SK-N-SH (cell line): ENCODE measurements at regions not wholly inside any gene's neighbourhood (a gene's known extent, or its start where the extent isn't known, plus 50 kb on each side); places are given as distances from the start of the nearest gene placed in this dataset.

Source experiments
- CTCF ChIA-PET: fragments of 300-600, 350-600 bp; formaldehyde crosslinking; extraction: SDS; loops from one replicate; lab custom pipeline; 2021; lab: Yijun Ruan, JAX
- POLR2A ChIA-PET: fragments of 350-600 bp; sonication (Branson Sonifier 250); formaldehyde crosslinking; extraction: SDS; loops from one replicate; lab custom pipeline; 2020; ENCODE audit warnings: antibody characterized with exemption, inconsistent platforms; lab: Yijun Ruan, JAX
- DNase-seq: peaks from one replicate; pipeline ENCODE4 v3.0.0; 2012
- H2AFZ ChIP-seq: fragments of 200-600 bp; sonication (generic); 2 replicates; pipeline ENCODE4 v1.8.1; 2016; ENCODE audit warnings: antibody characterized with exemption, mild to moderate bottlenecking, low read depth
- H3F3A ChIP-seq: fragments of 200-600 bp; sonication (generic); replicated peaks from 2 replicates; pipeline ENCODE3; 2016; ENCODE audit warnings: antibody characterized with exemption, mild to moderate bottlenecking; ENCODE audit not compliant: insufficient read depth
- H3K27ac ChIP-seq, 2 experiments: fragments of 200-500 bp in 1 of 2; fragments of 200-600 bp in 1 of 2; sonication (Bioruptor generic) in 1 of 2; sonication (generic), shearing (Covaris generic) in 1 of 2; 2 replicates each; pipeline versions ENCODE4 v1.5.1 to v1.6.1; 2014 to 2016; ENCODE audit warnings: low read depth in 2 of 2, inconsistent platforms in 1 of 2, low read length in 1 of 2, mild to moderate bottlenecking in 1 of 2, mixed read lengths in 1 of 2
- H3K27me3 ChIP-seq: fragments of 200-600 bp; sonication (generic), shearing (Covaris generic); 2 replicates; pipeline ENCODE4 v1.6.1; 2016; ENCODE audit warnings: mixed run types; ENCODE audit not compliant: insufficient read depth
- H3K36me3 ChIP-seq, 2 experiments: fragments of 200-500 bp in 1 of 2; fragments of 200-600 bp in 1 of 2; sonication (Bioruptor generic) in 1 of 2; sonication (generic) in 1 of 2; replicated peaks in 1 of 2; 2 replicates each; pipeline versions ENCODE3 to v1.5.1; 2014 to 2016; ENCODE audit warnings: low read length in 1 of 2, mild to moderate bottlenecking in 1 of 2; ENCODE audit not compliant: insufficient read depth in 2 of 2, control insufficient read depth in 1 of 2
- H3K4me1 ChIP-seq, 2 experiments: fragments of 200-500 bp in 1 of 2; fragments of 200-600 bp in 1 of 2; sonication (Bioruptor generic) in 1 of 2; sonication (generic), shearing (Covaris generic) in 1 of 2; 2 replicates each; pipeline versions ENCODE4 v1.5.1 to v1.6.1; 2014 to 2016; ENCODE audit warnings: low read depth in 1 of 2, low read length in 1 of 2, mixed run types in 1 of 2; ENCODE audit not compliant: insufficient read depth in 2 of 2, control insufficient read depth in 1 of 2
- H3K4me2 ChIP-seq: fragments of 200-600 bp; sonication (generic), shearing (Covaris generic); 2 replicates; pipeline ENCODE4 v1.6.1; 2017; ENCODE audit warnings: mixed run types
- H3K4me3 ChIP-seq, 2 experiments: fragments of 200-500 bp in 1 of 2; fragments of 200-600 bp in 1 of 2; sonication (Bioruptor generic) in 1 of 2; sonication (generic), shearing (Covaris generic) in 1 of 2; 2 replicates each; pipeline versions ENCODE4 v1.5.1 to v1.8.1; 2014 to 2016; ENCODE audit warnings: low read depth in 2 of 2, inconsistent platforms in 1 of 2, low read length in 1 of 2, mild to moderate bottlenecking in 1 of 2, mixed read lengths in 1 of 2, moderate library complexity in 1 of 2
- H3K79me2 ChIP-seq: fragments of 200-600 bp; sonication (generic); 2 replicates; pipeline ENCODE4 v1.8.1; 2017; ENCODE audit warnings: mild to moderate bottlenecking; ENCODE audit not compliant: insufficient read depth
- H3K9ac ChIP-seq: fragments of 200-600 bp; sonication (generic); 2 replicates; pipeline ENCODE4 v1.6.1; 2017; ENCODE audit warnings: mixed run types
- H3K9me2 ChIP-seq: fragments of 200-600 bp; sonication (generic); 2 replicates; pipeline ENCODE4 v1.6.1; 2017; ENCODE audit warnings: mixed run types
- H3K9me3 ChIP-seq: fragments of 200-600 bp; sonication (generic); 2 replicates; pipeline ENCODE4 v1.6.1; 2017; ENCODE audit warnings: mixed run types, mild to moderate bottlenecking, moderate library complexity
- H4K20me1 ChIP-seq: fragments of 200-600 bp; sonication (generic); 2 replicates; pipeline ENCODE4 v1.6.1; 2017; ENCODE audit warnings: mild to moderate bottlenecking, mixed run types; ENCODE audit not compliant: insufficient read depth
- CHD2 ChIP-seq: fragments of 150-350 bp; IDR thresholded peaks from 2 replicates; pipeline ENCODE4 v1.6.1; 2018; ENCODE audit warnings: low read length; ENCODE audit not compliant: partially characterized antibody
- FOXJ3 ChIP-seq: sonication (generic); formaldehyde crosslinking; IDR thresholded peaks from 2 replicates; pipeline ENCODE4 v1.5.1; 2020; ENCODE audit warnings: mild to moderate bottlenecking, missing genetic modification reagents
- FOXM1 ChIP-seq: IDR thresholded peaks from 2 replicates; pipeline ENCODE4 v1.4.0; 2012; ENCODE audit warnings: low read depth, mild to moderate bottlenecking
- GATA2 ChIP-seq: sonication (generic); formaldehyde crosslinking; IDR thresholded peaks from 2 replicates; pipeline ENCODE4 v1.5.0; 2020; ENCODE audit warnings: mild to moderate bottlenecking, missing genetic modification reagents
- MEF2A ChIP-seq: IDR thresholded peaks from 2 replicates; pipeline ENCODE4 v1.4.0; 2012; ENCODE audit warnings: low read depth, borderline replicate concordance
- MXI1 ChIP-seq: IDR thresholded peaks from 2 replicates; pipeline ENCODE4 v1.6.1; 2012; ENCODE audit warnings: mild to moderate bottlenecking, low read depth, low read length, improper control_type of control experiment
- NFIC ChIP-seq: IDR thresholded peaks from 2 replicates; pipeline ENCODE4 v1.4.0; 2012; ENCODE audit warnings: borderline replicate concordance
- NRF1 ChIP-seq: IDR thresholded peaks from 2 replicates; pipeline ENCODE4 v1.6.1; 2012; ENCODE audit warnings: low read depth, mild to moderate bottlenecking, low read length
- POLR2AphosphoS5 ChIP-seq: IDR thresholded peaks from 2 replicates; pipeline ENCODE4 v1.6.1; 2012; ENCODE audit warnings: low read depth, low read length
- RAD21 ChIP-seq: IDR thresholded peaks from 2 replicates; pipeline ENCODE4 v1.6.1; 2012; ENCODE audit warnings: mild to moderate bottlenecking, low read length
- RCOR1 ChIP-seq: fragments of 150-350 bp; IDR thresholded peaks from 2 replicates; pipeline ENCODE4 v1.6.1; 2017; ENCODE audit warnings: antibody characterized with exemption, low read length
- RXRA ChIP-seq: IDR thresholded peaks from 2 replicates; pipeline ENCODE4 v1.4.0; 2012; ENCODE audit warnings: low read depth, mild to moderate bottlenecking, borderline replicate concordance
- SIN3A ChIP-seq: IDR thresholded peaks from 2 replicates; pipeline ENCODE4 v1.6.1; 2012; ENCODE audit warnings: low read depth, mild to moderate bottlenecking, low read length, moderate library complexity, borderline replicate concordance
- TAF1 ChIP-seq: IDR thresholded peaks from 2 replicates; pipeline ENCODE4 v1.6.1; 2012; ENCODE audit warnings: low read depth, mild to moderate bottlenecking, low read length, moderate library complexity, borderline replicate concordance
- TCF12 ChIP-seq: IDR thresholded peaks from 2 replicates; pipeline ENCODE4 v1.4.0; 2012
- WGBS: methylation state at CpG from one replicate; pipeline ENCODE4 v1.1.6; 2017; ENCODE audit warnings: low lambda C conversion rate; 5-methylcytosine and 5-hydroxymethylcytosine counted together
- TF ChIP-seq, protein P1 (sequence below): IDR thresholded peaks from 2 replicates; pipeline ENCODE4 v1.4.0; 2012; ENCODE audit warnings: low read depth
- TF ChIP-seq, protein P2 (sequence below): IDR thresholded peaks from 2 replicates; pipeline ENCODE4; 2012
- TF ChIP-seq, protein P3 (sequence below): fragments of 200-600 bp; sonication (generic); IDR thresholded peaks from 2 replicates; pipeline ENCODE4 v1.6.1; 2017; ENCODE audit warnings: antibody characterized with exemption, mild to moderate bottlenecking, moderate library complexity

DNA sequence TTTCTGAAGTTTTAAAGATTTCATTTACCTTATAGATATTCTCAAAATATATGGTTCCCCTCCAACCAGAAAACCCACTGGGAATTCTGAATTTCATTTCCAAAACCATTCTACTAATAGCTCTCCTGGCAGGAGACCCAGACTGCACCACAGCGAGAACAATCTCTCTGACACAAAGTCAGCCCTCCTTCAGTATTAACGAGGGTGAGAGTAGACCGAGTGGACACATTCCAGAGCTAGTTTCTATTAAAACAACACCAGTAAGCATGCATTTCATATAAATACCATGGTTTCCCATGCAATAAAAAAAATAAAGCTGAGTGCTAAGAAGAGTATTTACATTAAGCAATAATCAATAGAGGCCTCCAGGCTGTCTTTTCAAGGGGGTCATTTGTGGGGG lies 899.6 kb upstream of the SLC35B3 start:
- H3F3A ChIP-seq, result no peaks in the 10 kb centered on the region
- no peak overlapping the region for H3K4me3 ChIP-seq
- no peak for DNase-seq
- POLR2A ChIA-PET, result no interaction called here
- WGBS, result 1% methylated on average over 3 of the region's 3 CpGs
- no peaks in the 10 kb centered on the region for H3K9me2 ChIP-seq
- no peaks in the 10 kb centered on the region for H3K36me3 ChIP-seq
- H3K27me3 ChIP-seq, result no peaks in the 10 kb centered on the region; the same call in 1 of the 2 replicates
- H2AFZ ChIP-seq, result no peak overlapping the region
- CTCF ChIA-PET, result no interaction called here
- TF ChIP-seq TAF1, result no peak
- TF ChIP-seq RXRA, result no peak
- TF ChIP-seq, protein P1, sequence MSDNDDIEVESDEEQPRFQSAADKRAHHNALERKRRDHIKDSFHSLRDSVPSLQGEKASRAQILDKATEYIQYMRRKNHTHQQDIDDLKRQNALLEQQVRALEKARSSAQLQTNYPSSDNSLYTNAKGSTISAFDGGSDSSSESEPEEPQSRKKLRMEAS, result no peak
- TF ChIP-seq, protein P2, sequence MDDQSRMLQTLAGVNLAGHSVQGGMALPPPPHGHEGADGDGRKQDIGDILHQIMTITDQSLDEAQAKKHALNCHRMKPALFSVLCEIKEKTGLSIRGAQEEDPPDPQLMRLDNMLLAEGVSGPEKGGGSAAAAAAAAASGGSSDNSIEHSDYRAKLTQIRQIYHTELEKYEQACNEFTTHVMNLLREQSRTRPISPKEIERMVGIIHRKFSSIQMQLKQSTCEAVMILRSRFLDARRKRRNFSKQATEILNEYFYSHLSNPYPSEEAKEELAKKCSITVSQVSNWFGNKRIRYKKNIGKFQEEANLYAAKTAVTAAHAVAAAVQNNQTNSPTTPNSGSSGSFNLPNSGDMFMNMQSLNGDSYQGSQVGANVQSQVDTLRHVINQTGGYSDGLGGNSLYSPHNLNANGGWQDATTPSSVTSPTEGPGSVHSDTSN, result no peak
- TF ChIP-seq TCF12, result no peak
- TF ChIP-seq FOXM1, result no peak
- no peak for TF ChIP-seq NRF1
- no peak for TF ChIP-seq POLR2AphosphoS5
- TF ChIP-seq MEF2A, result no peak
- TF ChIP-seq GATA2 (CRISPR knock-in tag), result no peak
- TF ChIP-seq NFIC, result no peak
- TF ChIP-seq, all 33 proteins: peak for 0
- no peaks in the 10 kb centered on the region for H3K9me3 ChIP-seq
- H3K4me1 ChIP-seq, result no peaks in the 10 kb centered on the region
- no peak overlapping the region for H3K4me2 ChIP-seq
- no peaks in the 10 kb centered on the region for H4K20me1 ChIP-seq
- no peak overlapping the region for H3K9ac ChIP-seq
- no peaks in the 10 kb centered on the region for H3K79me2 ChIP-seq
- no peak overlapping the region for H3K27ac ChIP-seq

DNA sequence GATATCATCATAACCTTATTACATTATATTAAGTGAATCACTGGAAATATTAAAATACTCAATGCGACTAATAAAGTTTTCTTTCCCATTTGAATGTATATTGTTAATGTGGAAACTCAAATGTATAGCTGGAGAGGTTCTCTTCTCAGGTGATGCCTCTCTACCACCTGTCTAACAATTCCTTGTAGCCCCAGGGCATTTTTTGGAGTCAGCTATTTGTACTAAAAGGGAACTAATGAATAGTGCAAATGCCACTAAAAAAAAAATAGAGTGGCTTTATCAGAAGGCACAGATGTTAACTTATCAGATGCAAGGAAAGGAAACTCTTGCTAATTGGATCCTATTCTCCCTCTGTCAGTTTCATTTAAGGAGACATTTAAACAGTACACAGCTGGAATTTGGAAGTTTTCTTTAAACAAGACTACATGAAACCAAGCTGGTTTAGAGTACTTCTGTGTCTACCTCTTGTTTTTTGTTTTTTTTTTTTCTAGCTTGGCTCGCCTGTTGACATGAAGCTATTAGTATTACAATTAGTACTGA lies 897.0 kb upstream of the SLC35B3 start:
- no peaks in the 10 kb centered on the region for H4K20me1 ChIP-seq
- CTCF ChIA-PET, result no interaction called here
- WGBS, result 5% methylated on average over 2 of the region's 2 CpGs

More for the DNA sequence above, 897.0 kb upstream of the SLC35B3 start:
- Histone ChIP-seq H3K4me3 (no peak overlapping the region), H3K9me2 (no peaks in the 10 kb centered on the region), H2AFZ (no peak overlapping the region), H3F3A (no peaks in the 10 kb centered on the region), H3K27me3 (no peaks in the 10 kb centered on the region; the same call in 1 of the 2 replicates), H3K27ac (no peak overlapping the region), H3K9me3 (no peaks in the 10 kb centered on the region), H3K4me1 (no peaks in the 10 kb centered on the region), H3K79me2 (no peaks in the 10 kb centered on the region), H3K9ac (no peak overlapping the region), H3K4me2 (no peak overlapping the region), H3K36me3 (no peaks in the 10 kb centered on the region)
- TF ChIP-seq MXI1 (no peak), CHD2 (no peak), FOXJ3 (CRISPR knock-in tag) (no peak), RAD21 (no peak), FOXM1 (no peak), NFIC (no peak), SIN3A (no peak), RCOR1 (no peak), NRF1 (no peak)
- TF ChIP-seq, protein P3, sequence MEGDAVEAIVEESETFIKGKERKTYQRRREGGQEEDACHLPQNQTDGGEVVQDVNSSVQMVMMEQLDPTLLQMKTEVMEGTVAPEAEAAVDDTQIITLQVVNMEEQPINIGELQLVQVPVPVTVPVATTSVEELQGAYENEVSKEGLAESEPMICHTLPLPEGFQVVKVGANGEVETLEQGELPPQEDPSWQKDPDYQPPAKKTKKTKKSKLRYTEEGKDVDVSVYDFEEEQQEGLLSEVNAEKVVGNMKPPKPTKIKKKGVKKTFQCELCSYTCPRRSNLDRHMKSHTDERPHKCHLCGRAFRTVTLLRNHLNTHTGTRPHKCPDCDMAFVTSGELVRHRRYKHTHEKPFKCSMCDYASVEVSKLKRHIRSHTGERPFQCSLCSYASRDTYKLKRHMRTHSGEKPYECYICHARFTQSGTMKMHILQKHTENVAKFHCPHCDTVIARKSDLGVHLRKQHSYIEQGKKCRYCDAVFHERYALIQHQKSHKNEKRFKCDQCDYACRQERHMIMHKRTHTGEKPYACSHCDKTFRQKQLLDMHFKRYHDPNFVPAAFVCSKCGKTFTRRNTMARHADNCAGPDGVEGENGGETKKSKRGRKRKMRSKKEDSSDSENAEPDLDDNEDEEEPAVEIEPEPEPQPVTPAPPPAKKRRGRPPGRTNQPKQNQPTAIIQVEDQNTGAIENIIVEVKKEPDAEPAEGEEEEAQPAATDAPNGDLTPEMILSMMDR, result no peak
- POLR2A ChIA-PET, result no interaction called here
- DNase-seq, result no peak
